ENCODE measurements at regions not wholly inside any gene's neighbourhood (a gene's known extent, or its start where the extent isn't known, plus 50 kb on each side); places are given as distances from the start of the nearest gene placed in this dataset.
"Not testable (repeated sequence)": the region's sequence is repeated elsewhere in the genome, so short reads cannot be mapped to it uniquely, and the experiment has no call there.

GRCh38 chr14:103186909-103187586 is 63.8 kb downstream of the TNFAIP2 start:
- no peak for DNase-seq

- no peak for DNase-seq
These were observed 64.7 kb downstream of the TNFAIP2 start for GRCh38 chr14:103187911-103188310.

- DNase-seq = peak; percentile 8
These were observed 65.7 kb downstream of the TNFAIP2 start for GRCh38 chr14:103188810-103189480.

- no peak for DNase-seq
These were observed 66.5 kb downstream of the TNFAIP2 start for GRCh38 chr14:103189481-103190470.

- DNase-seq = no peak
These were observed 67.5 kb downstream of the TNFAIP2 start for GRCh38 chr14:103190741-103191140.

- no peak for DNase-seq
These were observed 68.6 kb downstream of the TNFAIP2 start for GRCh38 chr14:103191844-103192243.

- no peak for DNase-seq
These were observed 69.1 kb downstream of the TNFAIP2 start for GRCh38 chr14:103192246-103192840.

- DNase-seq = not testable (repeated sequence)
These were observed 69.6 kb downstream of the TNFAIP2 start for GRCh38 chr14:103192861-103193260.

- DNase-seq = not testable (repeated sequence)
These were observed 70.2 kb downstream of the TNFAIP2 start for GRCh38 chr14:103193491-103193890.

GRCh38 chr14:103194256-103195045 is 71.2 kb downstream of the TNFAIP2 start:
- DNase-seq = no peak

- DNase-seq = no peak
These were observed 72.8 kb downstream of the TNFAIP2 start for GRCh38 chr14:103195828-103196615.

- DNase-seq = no peak
These were observed 73.5 kb downstream of the TNFAIP2 start for GRCh38 chr14:103196716-103197115.

- DNase-seq = no peak
These were observed 75.2 kb downstream of the TNFAIP2 start for GRCh38 chr14:103198131-103199105.

GRCh38 chr14:103199124-103199523 is 75.9 kb downstream of the TNFAIP2 start:
- no peak for DNase-seq

- DNase-seq = no peak
These were observed 78.5 kb downstream of the TNFAIP2 start for GRCh38 chr14:103201801-103202200.

- DNase-seq = no peak
These were observed 81.7 kb downstream of the TNFAIP2 start for GRCh38 chr14:103204852-103205540.

- DNase-seq = no peak
These were observed 82.3 kb downstream of the TNFAIP2 start for GRCh38 chr14:103205541-103205906.

- DNase-seq = no peak
These were observed 82.8 kb downstream of the TNFAIP2 start for GRCh38 chr14:103206023-103206481.

- DNase-seq = no peak
These were observed 83.7 kb downstream of the TNFAIP2 start for GRCh38 chr14:103206836-103207387.
